GM18868 (cell line): ENCODE measurements at regions not wholly inside any gene's neighbourhood (a gene's known extent, or its start where the extent isn't known, plus 50 kb on each side); places are given as distances from the start of the nearest gene placed in this dataset.
"Not testable (repeated sequence)": the region's sequence is repeated elsewhere in the genome, so short reads cannot be mapped to it uniquely, and the experiment has no call there.

Experiments
- ATAC-seq: cut with Tn5 transposase; IDR thresholded peaks from one replicate; pipeline ENCODE4 v1.9.1; 2021; ENCODE audit warnings: mild to moderate bottlenecking, moderate library complexity; ENCODE audit not compliant: unreplicated experiment

DNA sequence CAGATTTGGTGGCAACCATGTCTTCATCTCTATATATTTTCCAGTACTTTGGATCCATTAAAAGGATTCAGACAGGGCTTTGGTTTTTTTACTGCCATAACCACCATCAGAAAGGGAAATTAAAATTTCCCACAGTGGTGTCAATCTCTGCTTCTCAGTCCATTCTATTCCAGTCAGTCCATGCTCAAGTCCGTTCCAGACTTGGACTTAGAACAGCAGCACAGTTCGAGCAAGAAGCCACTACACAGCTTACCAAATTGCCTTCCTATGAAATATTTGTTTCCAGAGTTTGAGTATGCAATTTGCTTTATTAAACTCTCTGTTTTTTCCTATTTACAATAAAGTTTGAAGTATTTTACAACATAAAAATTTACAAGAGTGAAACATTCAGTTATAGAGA lies 306.5 kb upstream of the GULP1 start:
- ATAC-seq, result no peak

DNA sequence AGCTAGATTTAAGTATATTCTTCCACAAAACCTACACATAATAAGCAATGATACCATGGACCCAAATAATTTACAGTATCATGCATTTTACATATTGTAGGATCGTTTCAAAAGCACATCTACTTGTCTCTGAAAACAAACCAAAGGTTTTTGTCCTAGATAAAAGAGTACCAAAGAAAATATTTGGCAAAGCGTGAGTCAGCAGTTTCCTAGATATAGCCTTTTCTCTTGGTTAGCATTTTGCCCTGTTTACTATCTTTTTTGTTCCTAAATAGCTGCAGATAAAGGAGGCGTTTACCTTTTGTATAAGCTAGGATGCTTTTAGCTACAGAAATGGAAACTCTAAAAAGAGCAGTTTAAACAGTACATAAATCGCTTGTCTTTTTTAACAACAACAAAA lies 305.8 kb upstream of the GULP1 start:
- no peak for ATAC-seq

DNA sequence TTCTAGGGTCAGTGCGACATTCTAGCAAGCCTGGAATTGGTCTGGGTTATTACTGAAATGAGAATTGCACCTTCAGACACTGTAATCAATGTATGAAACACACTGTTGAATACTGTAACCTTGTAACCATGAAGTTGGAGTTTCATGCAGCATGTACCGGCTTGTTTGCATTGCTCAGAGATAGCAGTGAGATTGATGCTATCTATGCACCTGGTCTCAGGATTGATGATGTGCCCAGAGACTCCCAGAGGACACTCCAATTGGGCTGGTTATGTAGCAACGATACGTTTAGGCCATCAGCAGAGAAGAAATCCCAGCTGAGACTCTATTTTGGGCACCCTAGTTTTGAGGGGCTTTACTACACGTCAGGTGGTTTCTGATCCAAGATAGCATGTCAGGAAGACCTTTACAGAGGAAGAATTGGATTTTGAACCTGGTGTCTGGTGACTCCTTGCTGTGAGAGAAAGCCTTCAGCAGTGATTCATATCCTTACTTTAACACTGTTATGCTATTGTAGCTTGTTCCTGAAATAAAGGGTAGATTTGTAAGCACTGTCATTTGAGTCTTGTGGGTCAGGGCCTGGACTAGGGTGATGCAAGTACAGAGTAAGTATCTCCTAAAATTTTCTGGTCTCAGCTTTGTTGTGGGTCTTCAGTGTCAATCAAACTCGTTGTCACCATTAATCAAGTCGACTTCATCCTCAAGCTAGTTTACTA lies 305.1 kb upstream of the GULP1 start:
- peak; percentile 60 for ATAC-seq

DNA sequence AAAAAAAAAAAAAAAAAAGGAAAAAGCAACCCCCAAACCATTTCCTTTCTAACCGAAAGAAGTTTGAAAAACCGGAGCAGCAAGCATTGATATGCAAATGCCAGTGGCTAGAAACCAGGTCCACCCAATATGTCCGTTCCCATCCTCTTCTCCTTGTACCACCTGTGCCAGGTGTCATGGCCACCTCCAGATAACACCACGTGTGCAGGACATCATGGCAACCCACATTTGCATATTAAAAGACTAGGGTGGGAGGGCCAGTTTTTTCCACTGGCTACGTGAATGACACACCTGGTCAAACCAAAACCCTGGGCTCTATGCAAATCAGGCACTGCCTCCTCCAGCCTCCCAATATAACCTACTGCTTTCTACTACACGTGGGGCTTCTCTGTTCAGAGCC lies 303.3 kb upstream of the GULP1 start:
- ATAC-seq, result no peak

DNA sequence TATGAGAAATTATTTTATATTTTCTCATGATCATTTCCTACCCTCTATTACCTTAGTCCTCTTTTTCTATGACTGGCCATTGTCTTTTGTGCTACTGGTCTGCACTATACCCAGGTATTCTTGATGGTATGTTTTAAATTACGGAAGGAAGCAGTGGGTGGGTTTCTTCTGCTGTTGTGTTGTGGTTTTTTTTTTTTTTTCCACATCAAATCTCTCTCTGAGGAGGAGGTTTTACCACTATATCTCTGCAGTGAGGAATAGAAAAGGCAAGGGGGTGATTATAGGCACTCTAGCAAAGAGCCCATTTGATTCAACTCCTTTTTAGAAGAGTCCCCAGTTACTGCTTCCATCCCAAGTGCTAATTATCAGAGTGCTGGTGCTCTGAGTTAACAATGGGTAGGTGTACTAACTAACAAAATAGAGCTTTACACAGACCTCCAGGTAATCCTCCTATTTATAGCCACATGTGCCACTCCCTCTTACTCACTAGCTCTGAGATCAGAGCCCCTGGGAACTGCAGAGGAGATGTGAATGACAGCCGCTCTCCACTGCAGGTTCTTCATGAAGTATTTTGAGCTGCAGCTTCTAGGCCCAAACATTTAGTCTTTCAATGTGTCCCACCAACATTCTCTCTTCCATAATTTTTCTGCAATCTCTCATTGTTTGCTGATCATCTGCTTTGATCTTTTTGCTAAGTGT lies 301.6 kb upstream of the GULP1 start:
- ATAC-seq, result peak; percentile 11

DNA sequence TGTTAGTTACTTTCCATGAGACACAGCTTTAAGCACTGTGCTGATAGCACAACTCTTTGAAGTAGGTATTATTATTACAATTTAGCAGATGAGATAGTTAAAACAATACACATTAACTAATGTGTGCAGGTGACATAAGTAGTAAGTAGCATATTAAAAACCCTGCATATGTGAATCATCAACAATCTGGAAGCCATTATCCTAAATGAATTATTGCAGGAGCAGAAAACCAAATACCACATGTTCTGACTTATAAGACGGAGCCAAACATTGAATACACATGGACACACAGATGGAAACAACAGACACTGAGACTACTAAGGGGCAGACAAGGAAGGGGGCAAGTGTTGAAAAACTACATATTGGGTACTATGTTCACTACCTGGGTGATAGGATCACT lies 300.3 kb upstream of the GULP1 start:
- ATAC-seq, result no peak

DNA sequence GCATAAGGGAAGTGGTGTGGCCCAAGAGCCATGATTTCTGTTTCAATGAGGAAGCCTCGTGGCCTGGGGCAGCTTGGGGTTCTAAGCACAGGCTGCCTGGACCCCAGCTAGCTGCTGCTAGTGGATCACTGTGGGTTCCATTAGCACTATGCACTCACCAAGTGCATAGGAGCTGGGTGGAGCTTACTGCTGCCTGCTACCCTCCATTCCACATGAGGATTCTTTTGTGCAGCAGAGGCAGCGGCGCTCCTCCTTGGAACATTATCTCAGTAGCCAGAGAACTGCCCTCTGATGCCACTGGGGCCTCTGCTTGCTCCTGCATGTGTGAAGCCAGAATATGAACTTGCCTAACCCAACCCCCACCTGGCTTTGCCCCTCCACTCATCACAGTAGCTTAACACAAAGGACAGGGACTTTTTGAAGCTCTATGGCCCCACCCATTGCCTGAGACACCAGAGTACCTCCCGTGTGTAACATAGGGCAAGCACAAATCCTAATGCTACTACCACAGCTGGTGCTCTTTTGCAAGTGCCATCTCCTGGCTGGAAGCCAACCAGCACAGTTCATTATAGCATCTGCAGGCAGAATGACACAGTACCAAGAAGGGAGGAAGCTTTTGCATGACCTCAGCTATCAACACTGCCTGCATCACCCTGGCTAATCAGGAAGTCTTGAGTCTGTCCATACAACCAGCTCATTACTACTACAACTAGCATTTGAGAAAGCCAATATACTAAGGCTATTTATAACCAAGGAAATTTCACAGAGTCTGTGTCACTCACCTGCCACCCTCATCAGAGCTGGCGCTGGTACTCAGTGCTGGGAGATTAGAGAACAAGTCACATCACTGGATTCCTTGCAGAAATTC lies 297.0 kb upstream of the GULP1 start:
- ATAC-seq, result peak; percentile 84

DNA sequence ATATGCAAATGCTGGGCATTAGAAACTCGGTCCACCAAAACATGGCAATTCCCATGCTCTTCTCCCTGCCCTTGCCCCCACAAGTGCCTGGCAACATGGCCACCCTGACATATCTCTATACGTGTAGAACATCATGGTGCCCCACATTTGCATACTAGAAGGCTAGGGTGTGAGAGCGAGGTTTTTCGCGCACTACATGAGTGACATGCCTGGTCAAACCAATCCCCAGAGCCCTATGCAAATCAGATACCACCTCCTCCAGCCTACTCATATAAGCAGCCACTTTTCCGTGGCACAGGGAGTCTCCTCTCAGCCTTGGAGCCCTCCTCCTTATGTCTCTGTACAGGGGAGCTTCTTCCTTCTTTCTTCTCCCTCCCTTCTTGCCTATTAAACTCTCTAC lies 296.1 kb upstream of the GULP1 start:
- ATAC-seq, result no peak

DNA sequence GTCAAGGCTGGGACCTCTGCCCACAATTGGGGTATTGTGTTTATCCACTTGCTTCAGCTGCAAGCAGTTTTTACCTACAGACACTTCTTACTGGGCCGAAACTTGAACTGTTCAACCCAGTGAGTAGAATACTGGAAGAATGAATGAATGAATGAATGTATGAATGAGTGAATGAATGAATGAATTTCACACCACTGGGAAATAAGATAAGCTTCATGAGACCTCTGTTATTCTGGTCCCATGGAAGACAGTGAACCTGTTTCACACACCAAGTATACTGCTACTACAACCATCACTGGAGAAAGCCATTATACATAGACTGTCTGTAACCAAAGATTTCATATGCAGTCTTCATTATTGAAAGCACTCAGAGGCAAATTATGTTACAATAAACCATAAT lies 295.0 kb upstream of the GULP1 start:
- ATAC-seq, result no peak

DNA sequence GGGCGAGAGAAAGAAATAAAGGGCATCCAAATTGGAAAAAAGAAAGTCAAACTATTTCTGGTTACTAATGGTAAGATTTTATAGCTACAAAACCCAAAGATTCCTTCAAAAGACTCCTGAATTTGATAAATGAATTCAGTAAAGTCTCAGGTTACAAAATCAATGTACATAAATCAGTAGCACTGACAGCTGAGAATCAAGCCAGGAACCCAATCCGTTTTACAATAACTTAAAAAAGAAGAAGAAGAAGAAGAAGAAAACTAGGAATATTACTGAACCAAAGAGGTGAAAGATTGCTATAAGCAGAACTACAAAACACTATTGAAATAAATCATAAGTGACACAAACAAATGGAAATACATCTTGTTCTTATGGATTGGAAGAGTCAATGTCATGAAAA lies 291.5 kb upstream of the GULP1 start:
- no peak for ATAC-seq

DNA sequence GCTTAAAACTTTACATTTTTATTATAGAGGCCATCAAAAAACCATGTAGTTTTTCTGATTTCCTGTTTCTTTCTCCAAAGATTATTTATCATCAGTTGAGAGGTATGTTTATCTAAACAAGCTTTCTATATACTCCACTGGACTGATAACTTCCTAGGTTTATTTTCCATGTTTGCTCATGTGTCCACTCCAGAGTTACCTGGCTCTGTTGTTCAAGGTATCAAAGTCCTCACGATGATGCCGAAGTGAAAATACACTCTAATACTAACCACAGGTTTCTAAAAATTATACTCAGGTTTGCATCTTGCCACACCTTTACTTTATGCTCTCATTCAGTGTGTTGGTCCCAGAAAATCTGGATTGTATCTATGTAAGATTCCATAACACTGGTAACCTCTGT lies 287.9 kb upstream of the GULP1 start:
- no peak for ATAC-seq

DNA sequence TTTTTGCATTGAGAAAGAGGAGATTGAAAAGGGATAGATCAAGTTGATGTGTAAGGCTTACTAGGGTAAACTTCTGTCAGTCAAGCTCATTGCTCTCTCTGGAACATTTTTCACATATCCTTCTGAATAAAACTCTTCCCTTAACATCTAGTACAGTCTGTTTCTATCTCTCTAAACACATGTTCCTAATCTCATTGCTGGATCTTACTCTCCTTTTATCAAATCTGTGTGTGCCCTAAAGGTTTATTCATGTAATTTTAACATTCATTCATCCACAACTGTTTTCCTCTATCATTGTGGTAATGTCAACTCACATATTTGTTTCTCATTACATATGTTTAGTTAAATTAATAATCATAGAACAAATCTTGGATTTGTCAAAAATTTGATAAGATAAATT lies 277.9 kb upstream of the GULP1 start:
- ATAC-seq, result no peak

DNA sequence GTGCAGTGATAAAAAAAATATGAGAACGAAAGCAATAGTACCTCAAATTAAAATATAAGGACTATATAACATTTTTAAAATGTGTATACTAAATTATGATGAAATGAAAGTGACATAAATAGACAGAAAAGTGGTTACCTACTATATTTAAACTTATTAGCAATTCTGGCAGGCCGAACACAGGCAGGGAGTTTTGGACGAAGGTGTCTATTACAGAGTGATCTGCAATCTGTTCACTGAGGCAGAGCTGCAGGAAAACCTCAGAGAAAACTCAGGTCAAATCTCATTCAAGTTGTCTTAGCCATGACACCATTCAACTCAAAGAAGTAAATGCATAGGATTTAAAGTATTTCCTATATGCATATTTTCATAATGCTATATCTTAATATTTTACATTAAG lies 274.8 kb upstream of the GULP1 start:
- ATAC-seq, result no peak

DNA sequence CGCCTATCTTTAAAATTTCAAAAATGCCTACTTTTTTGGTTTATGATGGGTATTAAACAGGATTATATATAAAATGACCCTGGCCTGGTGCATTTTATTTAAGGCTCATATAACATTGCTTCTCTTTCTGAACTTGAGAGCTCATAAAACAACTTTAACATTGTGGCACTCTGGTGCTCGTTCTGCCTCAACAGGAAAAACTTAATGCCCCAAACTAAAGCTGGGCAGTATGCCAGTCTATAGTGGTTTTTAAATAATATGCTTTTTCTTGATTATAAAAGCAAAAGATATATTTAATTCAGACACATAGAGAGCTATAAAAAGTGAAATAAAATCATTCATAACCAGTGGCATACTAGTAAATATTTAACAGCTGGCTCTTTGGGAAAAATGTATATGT lies 269.3 kb upstream of the GULP1 start:
- ATAC-seq, result no peak

DNA sequence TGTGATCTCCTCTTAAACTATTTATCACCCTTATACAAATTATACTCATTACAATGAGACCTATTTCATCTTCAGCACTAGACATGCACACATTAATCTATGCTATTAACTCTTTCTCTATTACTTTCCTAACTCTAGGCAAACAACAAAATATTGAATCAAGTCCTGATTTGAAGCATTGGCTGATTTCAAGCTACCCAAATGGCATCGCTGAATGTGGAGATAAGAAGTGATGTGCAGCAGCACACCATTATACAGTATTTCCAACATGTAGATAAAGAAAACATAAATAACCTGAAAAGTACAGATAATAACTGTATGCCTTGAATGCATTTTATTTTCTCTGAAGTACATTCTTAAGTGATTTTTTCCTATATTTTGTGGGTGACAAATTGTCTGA lies 268.6 kb upstream of the GULP1 start:
- ATAC-seq, result no peak

DNA sequence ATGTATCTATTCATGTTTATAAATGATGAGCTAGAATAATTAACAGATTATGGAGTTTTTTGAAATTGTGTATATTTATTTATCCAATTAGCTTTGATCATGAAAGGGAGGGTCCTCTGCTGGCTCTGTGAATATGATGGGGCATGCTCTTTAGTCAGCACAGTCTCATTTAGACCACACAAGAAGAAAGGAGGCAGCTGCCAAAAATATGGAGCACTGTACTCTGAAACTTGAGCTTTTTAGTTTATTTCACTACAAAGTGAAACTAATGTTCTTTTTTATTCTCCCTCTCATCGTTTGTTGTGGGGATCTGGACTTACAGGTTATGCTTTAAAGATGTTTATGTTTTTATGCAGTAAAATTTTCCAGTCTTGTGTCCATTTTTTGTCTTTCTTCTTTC lies 266.9 kb upstream of the GULP1 start:
- no peak for ATAC-seq

DNA sequence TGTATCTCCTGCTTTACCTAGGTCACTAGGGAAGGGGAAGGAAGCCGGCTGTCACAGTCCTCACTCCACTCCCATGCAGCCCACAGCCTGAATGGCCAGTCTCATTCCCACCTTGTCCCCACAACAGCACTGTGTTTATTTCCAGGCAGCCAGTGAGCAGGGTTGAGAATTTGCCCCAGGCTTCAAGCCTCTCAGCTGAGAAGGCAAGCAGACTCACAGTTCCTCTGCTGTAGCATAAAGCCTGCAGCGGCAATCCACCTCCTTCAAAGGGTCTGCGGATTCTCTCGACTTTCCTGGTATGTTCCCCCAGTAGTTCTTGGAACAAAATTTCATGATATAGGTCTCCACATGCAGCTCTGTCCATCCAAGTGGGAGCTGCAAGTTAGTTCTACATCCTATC lies 262.9 kb upstream of the GULP1 start:
- no peak for ATAC-seq

DNA sequence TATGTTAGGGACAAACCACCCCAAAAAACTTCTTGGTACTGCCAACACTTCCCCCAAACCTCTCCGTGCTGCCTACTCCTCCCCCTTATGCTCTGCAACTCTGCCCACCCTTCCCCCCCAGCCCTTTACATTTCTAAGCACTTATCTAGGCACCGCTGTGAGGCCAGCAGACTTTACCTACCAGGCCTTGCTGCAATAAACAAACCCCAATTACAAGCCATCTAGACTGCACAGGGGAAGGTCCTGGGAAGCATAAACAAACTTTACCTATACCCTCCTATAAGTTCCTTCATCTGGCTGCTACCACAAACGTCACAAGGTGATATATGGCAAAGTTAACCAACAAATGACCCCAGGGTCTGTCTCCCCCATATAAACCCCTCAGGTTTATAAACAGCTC lies 259.4 kb upstream of the GULP1 start:
- no peak for ATAC-seq

DNA sequence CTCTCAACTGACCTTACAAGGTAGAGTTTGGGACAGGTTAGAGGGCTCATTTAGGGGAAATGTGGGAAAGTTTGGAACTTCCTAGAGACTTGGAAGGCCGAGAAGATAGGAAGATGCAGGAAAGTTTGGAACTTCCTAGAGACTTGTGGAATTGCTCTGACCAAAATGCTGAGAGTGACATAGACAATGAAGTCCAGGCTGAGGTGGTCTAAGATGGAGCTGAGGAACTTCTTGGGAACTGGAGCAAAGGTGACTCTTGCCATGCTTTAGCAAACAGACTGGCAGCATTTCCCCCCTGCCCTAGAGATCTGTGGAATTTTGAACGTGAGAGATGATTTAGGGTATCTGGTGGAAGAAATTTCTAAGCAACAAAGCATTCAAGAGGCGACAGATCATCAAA lies 258.9 kb upstream of the GULP1 start:
- ATAC-seq, result no peak

DNA sequence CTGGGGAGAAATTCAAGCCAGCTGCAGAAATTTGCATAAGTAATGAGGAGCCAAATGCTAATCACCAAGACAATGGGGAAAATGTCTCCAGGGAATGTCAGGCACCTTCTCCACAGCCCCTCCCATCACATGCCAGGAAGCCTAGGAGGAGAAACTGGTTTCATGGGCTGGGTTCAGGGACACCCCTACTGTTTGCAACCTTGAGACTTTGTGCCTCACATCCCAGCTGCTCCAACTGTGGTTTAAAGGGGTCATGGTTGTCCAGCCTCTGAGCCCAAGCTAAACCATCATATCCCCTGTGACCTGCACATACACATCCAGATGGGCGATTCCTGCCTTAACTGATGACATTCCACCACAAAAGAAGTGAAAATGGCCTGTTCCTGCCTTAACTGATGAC lies 258.4 kb upstream of the GULP1 start:
- ATAC-seq, result not testable (repeated sequence)

DNA sequence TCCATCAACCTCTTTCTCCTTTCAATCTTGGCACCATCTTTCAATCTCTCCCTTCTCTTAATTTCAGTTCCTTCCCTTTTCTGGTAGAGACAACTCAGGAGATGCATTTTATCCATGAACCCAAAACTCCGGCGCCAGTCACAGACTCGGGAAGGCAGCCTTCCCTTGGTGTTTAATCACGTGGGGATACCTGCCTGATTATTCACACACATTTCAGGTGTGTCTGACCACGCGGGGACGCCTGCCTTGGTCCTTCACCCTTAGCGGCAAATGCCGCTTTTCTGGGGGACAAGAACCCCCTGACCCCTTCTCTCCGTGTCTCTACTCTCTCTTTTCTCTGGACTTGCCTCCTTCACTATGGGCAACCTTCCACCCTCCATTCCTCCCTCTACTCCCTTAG lies 257.6 kb upstream of the GULP1 start:
- not testable (repeated sequence) for ATAC-seq

DNA sequence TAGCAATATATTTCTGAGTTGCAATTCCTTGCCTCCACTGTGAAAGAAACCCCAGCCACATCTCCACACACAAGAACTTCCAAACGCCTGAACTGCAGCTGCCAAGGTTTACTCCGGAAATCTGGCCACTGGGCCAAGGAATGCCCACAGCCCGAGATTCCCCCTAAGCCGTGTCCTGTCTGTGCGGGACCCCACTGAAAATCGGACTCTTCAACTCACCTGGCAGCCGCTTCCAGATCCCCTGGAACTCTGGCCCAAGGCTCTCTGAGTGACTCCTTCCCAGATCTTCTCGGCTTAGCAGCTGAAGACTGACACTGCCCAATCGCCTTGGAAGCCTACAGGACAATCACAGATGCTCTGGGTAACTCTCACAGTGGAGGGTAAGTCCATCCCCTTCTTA lies 256.3 kb upstream of the GULP1 start:
- ATAC-seq, result not testable (repeated sequence)
